Upper lobe of right lung (tissue), 1 donor: ENCODE measurements at regions not wholly inside any gene's neighbourhood (a gene's known extent, or its start where the extent isn't known, plus 50 kb on each side); places are given as distances from the start of the nearest gene placed in this dataset.

Source experiments
- ATAC-seq: fragments of 200-7000 bp; cut with Tn5 transposase; one replicate; pipeline ENCODE4 v1.9.1; 2020; ENCODE audit warnings: mild to moderate bottlenecking, moderate library complexity
- DNase-seq: peaks from one replicate; pipeline ENCODE4 v3.0.0-alpha.2; 2020
- H3K27ac ChIP-seq: fragments of 200-600 bp; one replicate; pipeline ENCODE4 v1.8.0; 2022
- H3K27me3 ChIP-seq: fragments of 200-600 bp; one replicate; pipeline ENCODE4 v1.8.0; 2022; ENCODE audit warnings: mild to moderate bottlenecking
- H3K36me3 ChIP-seq: fragments of 200-600 bp; one replicate; pipeline ENCODE4 v1.8.0; 2022
- H3K4me1 ChIP-seq: fragments of 200-600 bp; one replicate; pipeline ENCODE4 v1.8.0; 2022
- H3K4me3 ChIP-seq: fragments of 200-600 bp; one replicate; pipeline ENCODE4 v1.8.0; 2022; ENCODE audit warnings: mild to moderate bottlenecking
- H3K9me3 ChIP-seq: fragments of 200-600 bp; one replicate; pipeline ENCODE4 v1.8.0; 2022
- CTCF ChIP-seq: fragments of 200-600 bp; IDR thresholded peaks from one replicate; pipeline ENCODE4 v1.8.0; 2022; ENCODE audit warnings: antibody characterized with exemption
- intact Hi-C: fragments of 100-400 bp; cut with DNase I; formaldehyde crosslinking; loops from one replicate; pipeline ENCODE4 v1.11.0; 2022
- donor health status: DM: no; HTN: yes; CAD: no; lungs with severe emphysema.

GRCh38 chr11:121716060-121716459 is 263.3 kb upstream of the SORL1-AS1 start:
- Histone ChIP-seq H3K27ac (no peak overlapping the region), H3K4me1 (no peaks in the 10 kb centered on the region), H3K4me3 (no peak overlapping the region), H3K9me3 (no peaks in the 10 kb centered on the region), H3K27me3 (peaks cover 4% of the 10 kb centered on the region), H3K36me3 (no peaks in the 10 kb centered on the region)
- TF ChIP-seq CTCF = no peak
- DNase-seq (no peak), ATAC-seq (no peak)
- intact Hi-C loops = no loop called here

GRCh38 chr11:121715405-121715804 is 262.6 kb upstream of the SORL1-AS1 start:
- Histone ChIP-seq H3K9me3 (no peaks in the 10 kb centered on the region), H3K27ac (no peak overlapping the region), H3K4me1 (no peaks in the 10 kb centered on the region), H3K36me3 (no peaks in the 10 kb centered on the region), H3K4me3 (no peak overlapping the region), H3K27me3 (peaks cover 4% of the 10 kb centered on the region)
- no peak for TF ChIP-seq CTCF
- no peak for ATAC-seq
- no peak for DNase-seq
- intact Hi-C loops = no loop called here

- Histone ChIP-seq H3K9me3 (no peaks in the 10 kb centered on the region), H3K4me1 (no peaks in the 10 kb centered on the region), H3K27ac (no peak overlapping the region), H3K36me3 (no peaks in the 10 kb centered on the region), H3K27me3 (peaks cover 4% of the 10 kb centered on the region), H3K4me3 (no peak overlapping the region)
- intact Hi-C loops = no loop called here
- no peak for TF ChIP-seq CTCF
- ATAC-seq (no peak), DNase-seq (no peak)
Observed at GRCh38 chr11:121714351-121714750, 261.6 kb upstream of the SORL1-AS1 start.

- ATAC-seq = no peak
- Histone ChIP-seq H3K4me1 (no peaks in the 10 kb centered on the region), H3K36me3 (no peaks in the 10 kb centered on the region), H3K4me3 (no peak overlapping the region), H3K9me3 (no peaks in the 10 kb centered on the region), H3K27me3 (no peaks in the 10 kb centered on the region), H3K27ac (no peak overlapping the region)
- no peak for TF ChIP-seq CTCF
- intact Hi-C loops = no loop called here
- DNase-seq = no peak
Observed at GRCh38 chr11:121711939-121712338, 259.2 kb upstream of the SORL1-AS1 start.

GRCh38 chr11:121711236-121711635 is 258.5 kb upstream of the SORL1-AS1 start:
- Histone ChIP-seq H3K36me3 (no peaks in the 10 kb centered on the region), H3K27ac (no peak overlapping the region), H3K27me3 (no peaks in the 10 kb centered on the region), H3K9me3 (no peaks in the 10 kb centered on the region), H3K4me1 (no peaks in the 10 kb centered on the region), H3K4me3 (no peak overlapping the region)
- no peak for TF ChIP-seq CTCF
- ATAC-seq (no peak), DNase-seq (no peak)
- intact Hi-C loops = no loop called here

- H3K27ac ChIP-seq = no peak overlapping the region
- ATAC-seq (no peak), DNase-seq (no peak)
- no peak overlapping the region for H3K4me3 ChIP-seq
- H3K9me3 ChIP-seq = no peaks in the 10 kb centered on the region
- H3K4me1 ChIP-seq = no peaks in the 10 kb centered on the region
- intact Hi-C loops = no loop called here
- H3K36me3 ChIP-seq = no peaks in the 10 kb centered on the region
- no peaks in the 10 kb centered on the region for H3K27me3 ChIP-seq
- TF ChIP-seq CTCF = no peak
Observed at GRCh38 chr11:121706884-121707420, 254.2 kb upstream of the SORL1-AS1 start.
